Pons (tissue), 1 donor: ENCODE measurements at regions not wholly inside any gene's neighbourhood (a gene's known extent, or its start where the extent isn't known, plus 50 kb on each side); places are given as distances from the start of the nearest gene placed in this dataset.
A peak's percentile ranks its signal among the peaks of the same experiment; 100 is the strongest.

Source experiments
- DNase-seq: peaks from one replicate; pipeline ENCODE4 v3.0.0-alpha.2; 2016; ENCODE audit warnings: low spot score

DNA sequence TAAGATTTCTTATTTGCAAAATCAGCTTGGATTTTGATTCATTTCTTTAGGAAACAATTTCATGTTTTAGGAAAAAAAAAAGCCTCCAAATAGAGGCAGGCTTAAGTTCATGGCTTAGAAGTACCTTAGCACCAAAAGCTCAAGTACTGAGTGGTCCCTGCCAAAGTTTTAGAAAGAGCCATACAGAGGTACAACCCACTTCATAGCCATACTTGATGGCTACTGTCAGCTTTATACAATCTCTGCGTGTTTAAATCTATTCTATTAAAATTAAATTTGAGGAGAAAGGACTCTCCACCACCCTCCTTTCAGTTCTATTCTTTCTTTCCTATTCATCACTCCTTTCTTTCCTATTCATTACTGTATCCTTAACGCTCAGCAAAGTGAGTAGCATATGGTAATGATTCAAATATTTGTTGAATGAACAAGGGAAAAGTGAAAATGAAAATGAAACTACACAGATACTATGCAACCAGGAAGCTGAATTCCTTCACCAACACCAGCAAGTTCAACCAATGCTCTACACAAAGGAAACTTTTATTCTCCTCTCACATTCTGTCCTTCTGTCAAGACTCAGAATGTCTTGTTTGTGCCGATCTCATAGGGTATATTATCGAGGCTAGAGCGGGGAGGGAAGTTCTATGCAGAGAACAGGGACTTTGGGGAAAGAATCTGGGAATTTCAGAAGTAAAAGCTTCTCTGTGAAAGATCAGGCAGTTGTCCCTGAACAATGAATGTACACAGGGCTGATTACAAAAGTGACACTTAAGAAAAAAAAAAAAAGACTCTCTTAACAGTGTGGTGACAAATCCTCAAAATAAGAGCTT, 138.6 kb upstream of the SPEF2 start:
- DNase-seq = peak; percentile 23

DNA sequence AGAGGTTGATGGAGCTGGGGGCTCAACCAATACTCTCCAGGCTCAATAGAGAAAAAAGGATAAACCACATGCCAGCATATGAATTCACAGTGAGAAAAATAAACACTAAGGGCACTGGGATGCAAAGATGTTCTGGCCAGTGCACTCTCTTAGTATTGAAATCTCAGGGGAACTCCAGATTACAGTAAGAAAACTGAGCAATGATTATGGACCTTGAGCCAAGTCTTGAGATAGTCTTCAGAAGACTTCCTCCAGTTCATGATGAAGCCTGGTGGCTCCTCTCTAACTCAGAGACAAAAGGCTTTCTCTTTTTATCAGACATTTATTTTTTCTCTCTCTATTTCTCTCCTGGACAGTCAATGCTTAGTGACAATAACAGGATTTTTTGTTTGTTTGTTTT, 139.8 kb upstream of the SPEF2 start:
- DNase-seq = no peak

DNA sequence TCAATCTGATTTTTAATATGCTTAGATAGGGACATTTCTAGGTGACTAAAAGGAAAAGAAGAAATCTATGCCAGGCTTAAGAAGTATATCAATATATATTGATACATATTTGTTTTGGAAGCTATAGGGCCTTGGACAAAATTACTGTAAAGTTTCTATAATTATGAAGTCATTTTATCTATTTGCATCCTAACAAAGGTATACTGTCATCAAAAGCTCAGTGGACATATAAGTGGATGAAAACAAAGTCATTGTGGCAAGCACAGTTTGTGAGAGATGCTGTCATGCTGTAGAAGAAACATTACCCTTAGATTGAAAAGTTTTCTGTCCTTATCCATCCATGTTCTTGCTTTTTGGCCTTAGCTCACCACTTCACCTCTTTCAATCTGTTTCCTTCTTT, 140.3 kb upstream of the SPEF2 start:
- DNase-seq = no peak

DNA sequence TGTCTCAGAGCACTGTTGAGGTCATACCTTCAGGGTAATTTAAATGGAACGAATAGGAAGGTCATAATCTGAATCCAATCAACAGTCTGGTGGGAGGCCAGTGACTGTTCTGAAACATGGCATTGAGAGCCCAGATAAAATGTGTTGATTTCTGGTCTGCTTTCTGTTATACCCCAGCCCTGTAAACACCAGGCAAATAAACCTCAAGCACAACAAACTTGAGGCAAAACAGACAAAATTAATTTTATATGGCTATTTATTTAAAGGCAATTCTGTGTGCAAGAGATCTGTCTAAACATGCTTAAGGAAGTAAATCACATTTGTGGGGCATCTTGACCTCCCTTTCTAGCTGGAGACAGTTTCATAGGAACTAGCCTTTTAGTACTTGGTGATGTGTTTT, 140.9 kb upstream of the SPEF2 start:
- DNase-seq = no peak

DNA sequence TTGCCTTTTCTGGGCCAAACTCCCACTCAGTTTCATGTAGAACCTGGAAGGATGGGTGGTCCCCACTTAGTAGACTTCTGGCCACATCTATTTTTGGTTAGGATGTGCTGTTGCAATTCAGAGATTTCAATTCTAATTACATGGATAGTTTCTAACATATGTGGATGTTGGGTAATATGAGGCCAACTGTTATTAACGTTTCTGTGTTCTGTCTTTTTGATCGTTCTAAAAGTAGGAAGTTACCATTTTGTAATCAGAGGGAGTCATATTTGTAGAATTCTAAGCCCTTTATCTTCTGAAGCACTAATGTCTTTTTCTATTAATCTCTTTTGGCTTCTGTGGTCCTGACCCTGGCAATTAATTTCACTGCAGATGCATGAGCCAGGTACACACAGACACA, 141.6 kb upstream of the SPEF2 start:
- no peak for DNase-seq

DNA sequence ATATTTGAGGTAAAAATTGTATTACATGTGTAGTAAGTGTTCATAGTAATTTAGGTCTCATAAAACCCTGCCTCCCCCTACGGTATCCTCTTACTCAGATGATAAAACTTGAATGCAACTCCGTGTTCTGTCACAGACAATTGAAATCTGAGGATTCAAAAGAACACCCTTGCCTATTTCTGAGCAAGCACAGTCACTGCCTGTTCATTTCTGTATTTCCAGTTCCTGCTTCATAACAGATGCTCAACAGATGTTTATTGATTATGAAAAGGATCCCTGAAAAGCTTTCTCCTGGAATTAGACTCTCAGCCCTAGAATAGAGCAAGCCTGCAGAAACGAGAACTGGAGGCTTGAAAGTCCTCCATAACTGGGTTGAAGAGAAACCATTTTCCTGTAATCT, 144.1 kb upstream of the SPEF2 start:
- no peak for DNase-seq

DNA sequence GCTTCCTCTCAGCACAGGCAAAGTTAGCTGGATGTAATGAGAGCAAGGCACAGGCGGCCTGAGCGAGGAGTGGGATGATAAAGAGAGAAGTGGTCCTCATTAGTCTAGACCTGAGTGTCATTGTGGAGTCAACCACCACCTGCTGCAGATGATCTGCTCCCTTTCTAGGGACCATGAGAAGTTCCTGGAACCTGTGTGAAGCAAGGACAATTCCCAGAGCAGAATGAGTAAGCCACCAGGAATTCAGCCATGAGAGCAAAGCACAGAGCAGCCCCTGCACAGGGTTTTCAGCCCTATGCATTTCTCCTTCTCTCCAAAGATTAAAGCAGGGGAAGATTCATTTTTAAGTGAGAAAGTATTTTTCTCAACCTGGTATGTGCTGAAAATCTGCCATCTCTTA, 146.8 kb upstream of the SPEF2 start:
- no peak for DNase-seq

DNA sequence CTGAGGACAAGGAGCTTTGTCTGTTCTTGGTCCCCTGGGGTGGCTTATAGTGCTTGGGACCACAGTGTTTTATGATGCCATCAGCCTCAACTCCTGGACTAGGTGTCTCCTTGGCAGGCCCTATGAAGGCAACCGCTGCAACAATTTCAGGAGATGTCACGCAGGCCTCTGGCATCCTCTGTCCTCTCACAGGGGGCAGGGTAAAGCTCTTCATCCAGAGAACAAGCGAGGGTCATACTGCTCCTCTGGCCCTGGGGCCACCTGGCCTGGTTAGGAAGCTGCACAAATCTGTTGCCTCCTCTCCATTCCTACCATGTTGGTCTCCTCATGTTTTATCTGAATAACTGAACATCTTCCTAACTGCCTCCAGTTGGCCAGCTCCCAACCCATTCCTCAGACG, 148.9 kb upstream of the SPEF2 start:
- no peak for DNase-seq

DNA sequence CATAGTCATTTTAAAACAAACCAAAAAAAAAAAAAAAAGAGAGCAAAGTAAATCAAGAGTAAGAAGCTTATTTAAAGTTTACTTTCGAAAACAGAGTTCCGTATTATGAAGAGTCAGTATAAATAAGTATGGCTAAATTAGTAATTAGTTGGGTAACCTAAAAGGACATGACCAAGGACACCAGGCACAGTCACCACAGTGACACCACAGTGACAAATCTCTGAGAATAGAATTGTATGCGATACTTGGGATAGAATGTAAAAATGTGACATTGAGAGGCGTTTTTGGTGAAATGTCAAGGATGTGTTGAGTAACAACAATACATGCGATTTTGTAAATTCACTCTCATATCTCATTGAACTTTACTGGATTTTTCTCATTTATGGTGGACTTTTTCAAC, 150.9 kb upstream of the SPEF2 start:
- no peak for DNase-seq

DNA sequence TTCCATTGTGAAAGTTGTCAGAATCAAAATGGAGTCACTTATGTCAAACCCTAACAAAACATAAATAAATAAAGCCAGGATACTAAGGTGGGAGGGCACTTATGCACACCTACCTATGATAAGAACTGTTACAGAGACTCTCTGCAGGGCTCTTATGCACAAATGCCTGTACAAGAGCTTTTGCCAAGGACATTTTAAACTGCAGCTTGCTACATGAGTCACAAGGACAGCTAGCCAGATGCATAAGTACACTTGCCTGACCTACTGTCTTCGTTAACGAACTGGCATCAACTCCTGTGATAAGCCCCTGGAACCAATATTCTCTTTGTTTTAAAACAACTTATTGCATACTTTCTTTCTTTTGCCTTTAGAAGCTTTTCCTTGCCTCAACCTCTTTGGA, 152.9 kb upstream of the SPEF2 start:
- no peak for DNase-seq

DNA sequence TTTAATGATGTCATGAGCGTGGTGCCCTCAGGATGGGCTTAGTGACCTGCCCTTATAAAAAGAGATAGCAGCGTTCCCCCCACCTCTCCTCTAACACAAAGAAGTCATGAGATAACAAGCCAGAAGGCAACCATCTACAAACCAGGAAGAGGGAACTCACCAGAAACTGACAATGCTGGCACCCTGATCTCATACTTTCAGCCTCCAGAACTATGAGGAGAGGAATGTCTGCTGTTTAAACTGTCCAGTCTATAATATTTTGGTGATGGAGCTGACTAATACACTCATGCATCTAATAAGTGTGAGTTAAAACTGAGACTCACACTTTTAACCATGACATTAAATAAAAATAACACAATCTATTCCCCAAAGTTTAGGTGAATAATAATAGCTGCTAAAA, 156.1 kb upstream of the SPEF2 start:
- DNase-seq = no peak

DNA sequence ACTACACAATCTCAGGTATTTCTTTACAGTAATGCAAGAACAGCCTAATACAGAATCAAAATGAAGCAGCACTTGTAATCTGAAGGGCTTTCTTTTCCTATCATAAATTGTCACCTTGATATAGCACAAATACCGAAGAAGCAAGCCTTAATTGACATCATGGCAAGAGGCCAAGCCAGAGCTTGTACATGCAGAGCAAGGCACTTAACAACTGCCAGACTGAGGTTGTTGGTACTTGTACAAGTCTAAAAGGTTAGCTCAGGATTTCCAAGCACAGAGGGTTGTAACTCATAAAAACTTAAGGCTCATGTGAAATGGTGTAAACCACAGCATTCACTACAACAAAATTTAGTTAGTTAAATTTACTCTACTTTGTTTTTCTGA, 158.8 kb upstream of the SPEF2 start:
- DNase-seq = no peak

DNA sequence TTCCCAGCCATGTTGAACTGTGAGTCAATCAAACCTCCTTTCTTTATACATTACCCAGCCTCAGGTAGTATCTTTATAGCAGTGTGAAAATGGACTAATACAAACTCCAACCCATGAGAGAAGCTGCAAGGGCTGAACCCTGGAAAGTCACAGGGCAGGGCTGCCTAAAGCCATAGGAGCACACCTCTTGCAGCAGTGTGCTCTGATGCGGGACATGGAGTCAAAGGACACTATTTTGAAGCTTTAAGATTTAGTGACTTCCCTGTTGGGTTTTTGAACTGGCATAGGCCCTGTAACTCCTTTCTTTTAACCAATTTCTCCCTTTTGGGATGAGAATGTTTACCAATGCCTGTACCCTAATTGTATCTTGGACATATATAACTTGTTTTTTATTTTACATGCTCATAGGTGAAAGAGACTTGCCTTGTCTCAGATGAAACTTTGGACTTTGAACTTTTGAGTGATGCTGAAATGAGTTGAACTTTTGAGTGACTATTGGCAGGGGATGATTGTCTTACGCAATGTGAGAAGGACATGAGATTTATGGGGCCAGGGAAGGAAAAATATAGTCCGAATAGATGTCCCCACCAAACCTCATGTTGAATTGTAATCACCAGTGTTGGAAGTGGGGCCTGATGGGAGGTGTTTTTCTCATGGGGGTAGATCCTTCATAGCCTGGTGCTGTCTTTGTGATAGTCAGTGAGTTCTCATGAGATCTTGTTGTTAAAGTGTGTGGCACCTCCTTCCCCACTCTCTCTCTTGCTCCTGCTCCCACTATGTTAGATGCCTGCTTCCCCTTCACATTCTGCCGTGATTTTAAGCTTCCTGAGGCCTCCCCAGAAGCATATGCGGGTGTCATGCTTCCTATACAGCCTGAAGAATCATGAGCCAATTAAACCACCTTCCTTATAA, 159.5 kb upstream of the SPEF2 start:
- DNase-seq = no peak

DNA sequence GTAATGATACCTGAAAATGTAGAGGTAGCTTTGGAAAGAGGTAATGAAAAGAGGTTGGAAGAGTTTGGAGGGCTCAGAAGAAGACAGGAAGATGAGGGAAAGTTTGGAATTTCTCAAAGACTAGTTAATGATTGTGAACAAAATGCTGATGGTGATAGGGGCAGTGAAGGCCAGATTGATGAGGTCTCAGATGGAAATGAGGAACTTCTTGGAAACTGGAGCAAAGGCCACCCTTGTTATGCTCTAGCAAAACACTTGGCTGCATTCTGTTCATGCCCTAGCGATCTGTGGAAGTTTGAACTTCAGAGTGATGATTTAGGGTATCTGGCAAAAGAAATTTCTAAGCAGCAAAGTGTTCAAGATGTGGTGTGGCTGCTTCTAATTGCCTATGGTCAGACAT, 161.2 kb upstream of the SPEF2 start:
- DNase-seq = no peak

DNA sequence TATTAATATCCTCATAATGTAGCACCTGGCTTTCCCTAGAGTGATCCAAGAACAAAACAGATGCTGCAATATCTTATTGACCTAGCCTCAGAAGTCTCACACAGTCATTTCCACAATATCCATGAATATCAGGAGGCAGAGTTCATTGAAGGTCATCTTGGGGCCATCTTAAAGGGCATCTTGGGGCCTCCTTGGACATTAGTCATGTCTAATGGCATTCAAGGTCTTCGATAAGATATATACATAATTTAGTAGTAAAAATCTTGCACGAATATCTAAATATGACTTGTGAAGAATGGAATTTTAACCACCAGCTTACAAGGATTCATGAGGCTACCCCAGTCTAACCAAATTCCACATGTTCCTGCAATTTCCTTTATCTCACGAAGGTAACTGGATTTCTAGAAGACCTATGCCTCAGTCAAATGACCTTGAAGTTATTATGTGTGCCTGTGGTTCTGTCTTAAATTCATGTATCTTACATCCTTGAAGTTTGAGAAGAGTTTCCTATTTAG, 163.6 kb upstream of the SPEF2 start:
- DNase-seq = no peak

DNA sequence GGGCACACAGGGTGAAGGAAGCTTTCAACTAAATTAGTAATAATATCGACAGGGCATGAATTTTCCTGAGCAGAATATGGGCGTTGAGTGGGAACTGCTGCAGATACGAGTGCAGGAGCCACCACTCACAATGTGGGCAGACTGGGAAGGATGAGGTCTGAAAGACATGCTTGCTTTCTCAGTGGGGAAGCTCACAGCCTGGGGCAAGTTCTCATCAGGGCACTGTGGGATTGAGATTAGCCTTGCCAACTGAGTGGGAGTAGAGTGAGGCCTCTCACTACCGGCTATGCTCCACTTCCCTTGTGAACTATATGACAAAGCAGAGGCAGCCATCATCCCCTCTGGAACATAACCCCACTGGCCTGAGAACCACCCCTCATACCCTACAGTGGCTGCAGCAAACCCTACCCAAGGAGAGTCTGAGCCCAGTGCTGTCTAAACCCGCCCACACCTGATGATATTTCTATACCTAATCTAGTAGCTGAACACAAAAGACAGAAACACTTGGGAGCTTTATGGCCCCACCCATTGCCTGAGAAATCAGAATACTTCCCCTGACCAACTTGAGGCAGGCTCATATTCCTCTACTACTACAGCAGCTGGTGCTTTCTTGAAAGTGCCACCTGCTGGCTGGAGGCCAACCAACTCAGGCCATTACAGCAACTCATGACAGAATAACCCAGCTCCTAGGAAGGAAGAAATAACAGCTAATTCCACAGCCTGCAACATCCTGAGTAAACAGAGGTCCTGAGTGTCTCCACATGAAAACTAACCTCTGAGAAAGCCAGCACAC, 173.7 kb upstream of the SPEF2 start:
- no peak for DNase-seq

DNA sequence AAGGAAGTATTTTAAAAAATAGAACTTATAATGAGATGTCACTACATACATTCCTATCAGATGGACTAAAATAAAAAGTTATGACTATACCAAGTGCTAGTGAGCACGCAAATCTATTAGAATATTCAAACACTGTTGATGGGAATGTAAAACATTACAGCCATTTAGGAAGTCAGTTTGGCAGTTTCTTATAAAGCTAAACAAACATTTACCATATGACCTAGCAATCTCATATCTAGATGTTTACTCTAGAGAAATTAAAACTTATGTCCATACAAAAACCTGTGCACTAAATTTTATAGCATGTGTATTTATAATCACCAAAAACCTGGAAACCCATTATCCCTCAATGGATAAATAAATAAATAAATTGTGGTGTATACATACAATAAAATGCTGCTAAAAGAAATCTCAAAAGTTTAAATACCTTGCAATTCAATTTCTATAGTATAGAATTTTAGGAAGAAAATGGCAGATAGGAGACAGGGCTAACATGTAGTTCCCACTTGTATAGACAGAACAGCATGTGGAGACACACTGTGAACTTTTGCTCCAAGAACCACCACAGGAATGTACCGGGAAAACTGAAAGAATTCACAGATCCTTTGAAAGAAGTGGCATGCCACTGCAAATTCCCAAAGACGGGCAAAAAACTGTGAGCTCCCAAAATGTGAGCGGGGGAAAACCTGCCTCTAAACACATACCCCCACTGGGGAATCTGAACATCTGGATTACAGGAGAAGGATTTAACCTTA, 174.6 kb upstream of the SPEF2 start:
- DNase-seq = no peak

DNA sequence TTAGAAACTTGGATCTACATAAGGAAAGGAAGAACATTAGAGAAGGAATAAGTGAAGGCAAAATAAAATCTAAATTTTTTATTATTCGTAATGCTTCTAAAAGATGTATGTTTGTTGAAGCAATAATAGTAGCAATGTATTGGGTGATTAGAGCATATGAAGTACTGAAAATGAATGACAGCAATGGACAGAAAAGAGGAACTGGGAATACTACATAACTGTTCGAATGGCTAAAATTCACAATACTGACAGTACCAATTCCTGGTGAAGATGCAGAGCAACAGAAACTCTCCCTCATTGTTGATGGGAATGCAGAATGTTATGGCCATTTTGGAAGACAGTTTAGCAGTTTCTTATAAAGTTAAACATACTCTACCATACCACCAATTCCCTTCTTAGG, 177.3 kb upstream of the SPEF2 start:
- no peak for DNase-seq

DNA sequence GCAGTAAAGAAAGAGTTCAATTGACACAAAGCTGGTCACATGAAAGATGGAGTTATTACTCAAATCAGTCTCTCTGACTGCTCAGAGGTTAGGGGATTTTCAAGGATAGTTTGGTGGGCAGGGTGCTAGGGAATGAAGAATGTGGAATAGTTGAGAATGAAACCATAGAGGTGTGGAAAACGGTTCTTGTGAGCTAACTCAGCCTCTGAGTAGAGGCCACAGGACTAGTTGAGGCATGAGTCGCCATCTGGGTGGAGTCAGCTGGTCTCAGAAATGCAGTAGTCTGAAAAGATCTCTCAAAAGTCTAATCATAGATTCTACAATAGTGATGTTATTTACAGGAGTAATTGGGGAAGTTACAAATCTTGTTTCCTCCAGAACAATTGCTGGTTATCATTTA, 178.9 kb upstream of the SPEF2 start:
- no peak for DNase-seq

DNA sequence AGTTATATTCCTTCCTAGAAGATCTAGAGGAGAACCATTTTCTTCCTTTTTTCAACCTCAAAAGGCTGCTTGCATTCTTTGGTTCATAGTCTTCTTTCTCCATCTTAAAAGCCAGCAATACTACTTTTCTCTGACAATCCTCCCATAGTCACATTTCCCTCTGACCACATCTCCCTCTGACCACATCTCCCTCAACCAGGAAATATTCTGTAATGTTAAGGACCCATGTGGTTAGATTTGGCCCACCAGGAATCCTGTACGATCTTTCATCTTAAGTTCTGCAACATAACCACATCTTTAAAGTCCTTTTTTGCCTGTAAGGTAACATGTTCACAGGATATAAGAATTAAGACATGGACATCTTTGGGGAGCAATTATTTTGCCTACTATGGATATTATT, 179.4 kb upstream of the SPEF2 start:
- DNase-seq = no peak

DNA sequence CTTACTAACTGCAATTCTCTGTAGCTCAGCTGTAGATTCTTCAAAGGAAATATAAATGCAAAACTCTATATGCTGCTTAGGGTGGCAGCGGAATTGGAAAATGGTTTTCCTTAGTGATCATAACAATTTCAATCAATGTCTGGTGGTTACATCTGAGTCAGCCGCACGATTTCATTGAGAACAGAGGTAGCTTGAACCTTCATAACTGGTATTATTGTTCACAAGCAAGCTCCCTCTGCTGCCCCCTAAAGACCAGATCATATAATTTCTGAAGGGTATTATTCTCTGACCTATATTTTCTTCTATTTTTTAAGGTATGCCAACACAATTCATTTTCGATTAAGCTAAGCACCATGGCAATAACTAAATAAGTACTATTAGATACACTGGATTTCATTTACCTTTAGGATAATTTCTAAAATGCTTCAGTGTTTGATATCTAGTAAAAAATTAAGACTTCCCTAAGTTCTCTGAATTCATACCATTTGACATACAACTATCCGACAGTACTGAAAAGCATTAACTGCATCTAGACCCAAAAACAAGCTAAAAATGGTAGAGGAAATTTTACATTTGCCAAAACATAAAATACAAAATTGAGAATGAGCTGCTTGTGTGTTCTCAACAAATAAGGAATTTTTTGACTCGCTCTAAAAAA, 181.1 kb upstream of the SPEF2 start:
- peak; percentile 42 for DNase-seq
